AML-193 (cell line): ENCODE measurements at regions not wholly inside any gene's neighbourhood (a gene's known extent, or its start where the extent isn't known, plus 50 kb on each side); places are given as distances from the start of the nearest gene placed in this dataset.

ENCODE experiments used
- DNase-seq, 2 experiments: peaks; one replicate each; lab custom pipeline; 2025; lab: John Stamatoyannopoulos, UW

GRCh38 chr10:121179006-121179405, 327.8 kb downstream of the WDR11 start:
- DNase-seq: no peak

- no peak for DNase-seq
Observed at GRCh38 chr10:121182219-121182618, 331.1 kb downstream of the WDR11 start.

- no peak for DNase-seq
Observed at GRCh38 chr10:121183236-121183635, 332.1 kb downstream of the WDR11 start.

GRCh38 chr10:121183707-121184106, 332.5 kb downstream of the WDR11 start:
- DNase-seq: no peak

DNA sequence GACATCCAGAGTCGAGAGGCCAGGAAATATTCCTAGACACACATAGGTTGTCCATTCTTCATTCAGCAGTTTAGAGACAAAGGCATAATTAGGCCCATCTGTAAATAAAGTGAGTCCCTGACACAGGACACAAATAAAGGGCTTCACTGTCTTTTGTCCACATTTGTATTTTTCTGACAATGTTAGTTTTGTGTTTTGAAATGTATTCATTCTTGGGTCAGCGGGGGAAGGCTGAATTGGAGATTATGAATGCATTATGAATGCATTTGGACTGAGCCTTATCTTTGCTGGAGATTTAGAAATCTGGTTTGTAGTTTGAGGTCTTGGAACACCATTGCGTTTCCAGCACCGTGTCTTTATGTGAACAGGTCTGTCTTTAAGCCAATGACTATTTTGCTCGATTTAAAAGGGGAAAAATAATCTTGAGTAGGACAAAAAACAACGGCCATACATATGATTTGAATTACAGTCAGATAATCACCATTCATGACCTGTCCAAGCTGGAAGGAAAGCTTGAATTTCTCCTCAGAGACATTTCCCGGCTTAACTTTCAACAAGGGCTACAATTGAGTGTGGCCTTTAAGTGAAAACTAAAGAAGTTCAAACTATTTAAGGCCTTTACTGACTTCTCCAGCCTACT, 334.8 kb downstream of the WDR11 start:
- DNase-seq: no peak

DNA sequence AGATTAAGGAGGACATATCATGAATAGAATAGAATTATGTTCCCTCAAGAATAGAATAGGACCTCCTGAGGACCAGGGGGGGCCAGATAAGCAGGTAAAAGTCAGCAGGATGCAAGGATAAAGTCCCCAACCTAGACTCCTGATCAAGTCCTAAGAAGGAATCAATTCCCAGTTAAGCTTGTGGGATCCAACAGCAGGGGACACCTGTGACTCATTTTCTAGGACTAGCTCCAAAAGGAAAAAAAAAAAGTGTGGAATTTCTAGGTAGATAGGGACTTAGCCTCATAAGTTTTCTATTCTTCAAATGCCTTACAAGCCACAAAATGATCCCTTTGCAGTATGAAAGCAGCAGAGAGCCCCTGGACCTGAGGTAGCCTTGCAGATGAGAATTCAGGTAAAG, 336.2 kb downstream of the WDR11 start:
- DNase-seq: no peak

GRCh38 chr10:121188005-121188404, 336.8 kb downstream of the WDR11 start:
- no peak for DNase-seq

DNA sequence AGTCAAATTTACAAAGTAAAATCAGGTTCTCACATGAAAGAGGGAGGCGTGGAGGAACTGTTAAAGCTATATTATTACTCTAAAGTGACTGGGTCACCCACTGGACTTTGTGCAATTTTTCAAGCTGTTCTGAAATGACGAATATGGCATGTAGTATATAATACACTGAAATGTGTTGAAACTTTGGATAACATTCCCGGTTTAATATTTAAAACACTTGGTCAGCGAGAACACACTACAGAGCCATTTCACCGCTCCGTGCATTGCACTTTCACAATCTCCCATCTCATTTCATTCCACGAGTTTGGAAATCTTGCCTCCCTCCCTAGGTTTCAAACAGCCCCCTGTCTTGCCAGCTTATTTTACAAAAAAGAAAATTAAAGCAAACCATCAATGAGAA, 337.9 kb downstream of the WDR11 start:
- no peak for DNase-seq

GRCh38 chr10:121194696-121195523, 343.7 kb downstream of the WDR11 start:
- DNase-seq: no peak

DNA sequence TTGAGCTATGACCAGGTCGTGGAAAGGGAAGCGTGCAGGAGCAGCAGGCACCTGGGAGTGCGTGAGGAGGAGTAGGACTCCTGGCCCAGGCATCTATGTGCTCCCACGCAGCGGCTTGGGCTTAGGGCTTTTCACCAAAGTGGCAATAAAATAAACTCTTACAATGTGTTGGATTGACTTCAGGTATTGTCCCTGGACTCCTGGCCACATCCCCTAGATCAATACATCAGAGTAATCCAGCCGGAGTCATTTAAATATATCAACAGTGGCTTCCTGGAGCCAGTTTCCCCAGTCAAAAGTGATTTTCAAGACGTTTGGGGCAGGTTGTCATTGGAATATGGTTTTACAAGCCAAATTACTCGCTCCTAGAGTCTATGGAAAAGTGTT, 344.4 kb downstream of the WDR11 start:
- DNase-seq: no peak

DNA sequence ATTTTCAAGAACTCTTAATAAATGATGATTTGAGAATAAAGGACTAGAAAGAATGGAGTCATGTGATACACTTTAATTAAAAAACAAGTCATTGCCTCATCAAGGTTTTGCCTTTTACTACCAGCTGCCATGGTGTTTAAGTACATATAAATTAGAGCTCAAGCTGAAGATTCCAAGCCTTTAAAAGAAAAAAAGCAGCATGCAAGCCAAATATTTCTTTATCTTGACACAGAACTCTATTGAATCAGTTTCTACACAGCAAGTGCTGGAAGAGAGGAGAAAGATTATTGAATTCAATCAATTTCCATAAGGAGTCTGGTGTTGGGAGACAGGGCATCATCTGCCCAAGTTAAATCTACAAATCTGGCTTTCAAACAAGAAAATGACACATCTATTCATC, 347.9 kb downstream of the WDR11 start:
- DNase-seq: no peak

DNA sequence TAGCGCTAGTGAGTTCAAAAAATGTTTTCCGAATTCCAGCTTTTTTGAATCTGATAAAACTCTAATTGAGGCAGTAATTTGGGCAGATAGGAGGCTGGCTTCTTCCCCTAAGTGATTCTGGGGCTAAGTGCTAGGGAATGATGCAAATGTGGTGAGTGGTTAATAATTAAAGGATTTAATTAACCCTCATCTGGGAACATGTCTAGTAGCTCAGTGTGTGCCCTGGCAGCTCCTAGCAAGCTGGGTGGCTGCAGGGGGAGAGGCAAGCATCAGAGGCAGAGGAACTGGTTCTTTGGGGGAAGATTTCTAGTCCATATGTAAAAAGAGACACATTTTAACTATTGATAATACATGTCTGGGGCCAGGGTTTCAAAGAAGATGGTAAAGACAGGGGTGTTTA, 354.5 kb downstream of the WDR11 start:
- DNase-seq: no peak

DNA sequence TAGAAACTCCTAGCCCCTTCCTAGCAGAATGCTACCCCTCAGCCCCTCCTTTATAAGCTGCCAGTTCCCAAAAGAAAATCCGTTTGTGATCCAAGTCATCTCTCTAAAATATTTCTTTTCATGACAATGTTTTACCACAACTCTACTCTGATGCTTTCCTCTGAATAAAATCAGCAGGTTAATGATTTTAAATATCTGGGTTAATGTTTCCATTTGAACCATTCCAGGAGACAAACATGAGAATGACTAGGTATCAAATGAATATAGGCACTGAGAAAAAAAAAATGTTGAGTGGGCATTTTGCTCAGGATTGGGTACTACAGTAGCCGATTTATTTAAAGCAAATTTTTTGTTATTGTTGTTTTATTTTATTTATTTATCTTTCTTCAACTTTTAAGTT, 360.3 kb downstream of the WDR11 start:
- DNase-seq: no peak

GRCh38 chr10:121213437-121213836, 362.3 kb downstream of the WDR11 start:
- no peak for DNase-seq

DNA sequence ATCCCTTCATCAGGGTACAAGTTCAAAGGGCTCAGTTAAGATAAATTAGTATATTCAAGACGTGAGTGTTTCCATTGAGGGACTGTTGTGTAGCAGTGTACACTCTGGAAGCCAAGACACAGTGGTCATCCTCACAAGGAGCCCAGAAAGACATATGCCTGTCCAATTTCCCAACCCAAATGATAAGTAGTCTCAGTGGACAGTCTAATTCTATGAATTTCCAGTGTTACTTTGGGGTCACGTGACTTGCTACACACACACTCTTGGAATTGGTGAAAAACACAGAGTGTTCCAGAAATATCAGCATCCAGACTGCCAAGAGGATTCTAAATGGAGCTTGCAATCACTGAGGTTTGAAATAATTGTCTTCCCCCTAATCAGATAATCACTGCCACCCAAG, 365.1 kb downstream of the WDR11 start:
- DNase-seq: no peak

DNA sequence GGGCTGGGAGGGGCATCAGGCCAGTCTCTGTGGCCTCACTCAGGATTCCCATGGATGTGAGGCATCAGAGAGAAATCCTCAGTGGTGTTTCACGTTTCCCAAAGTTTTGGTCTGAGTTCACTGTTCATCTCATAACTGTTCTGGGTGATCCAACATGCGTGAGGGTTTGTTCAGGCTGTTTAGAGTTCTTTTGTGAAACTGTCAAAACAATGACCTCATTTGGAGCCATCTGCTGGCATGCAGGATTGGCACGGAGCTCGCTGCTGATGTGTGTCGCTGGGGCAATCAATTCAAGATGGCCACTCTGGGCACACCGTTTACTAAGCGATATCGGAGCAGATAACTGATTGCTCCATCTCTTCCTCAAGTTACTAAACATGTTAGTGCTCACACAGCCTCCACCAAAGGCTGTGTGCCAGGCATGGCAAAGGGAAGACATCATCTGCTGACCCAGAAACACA, 365.6 kb downstream of the WDR11 start:
- no peak for DNase-seq

GRCh38 chr10:121217331-121217730, 366.2 kb downstream of the WDR11 start:
- DNase-seq: no peak

DNA sequence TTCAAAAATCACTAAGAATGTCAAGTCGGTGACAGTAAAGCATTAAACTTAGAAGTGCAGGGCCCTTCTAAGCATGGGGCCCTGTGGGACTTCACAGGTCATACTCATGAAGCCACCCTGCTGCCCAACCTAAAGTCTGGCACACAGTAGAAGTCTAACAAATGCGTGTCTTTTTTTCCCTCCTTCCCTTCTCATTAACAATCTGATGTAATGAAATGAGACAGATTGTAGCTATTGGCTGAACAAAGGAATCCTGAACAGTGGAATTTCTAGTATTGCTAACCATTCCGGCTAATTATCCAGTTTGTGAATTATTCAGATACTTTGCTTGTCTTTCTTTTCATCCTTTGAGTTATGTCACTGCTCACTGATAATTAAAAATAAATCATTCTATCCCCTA, 369.9 kb downstream of the WDR11 start:
- no peak for DNase-seq

GRCh38 chr10:121221991-121222390, 370.8 kb downstream of the WDR11 start:
- DNase-seq: no peak

- DNase-seq: no peak
Observed at GRCh38 chr10:121222842-121223241, 371.7 kb downstream of the WDR11 start.

DNA sequence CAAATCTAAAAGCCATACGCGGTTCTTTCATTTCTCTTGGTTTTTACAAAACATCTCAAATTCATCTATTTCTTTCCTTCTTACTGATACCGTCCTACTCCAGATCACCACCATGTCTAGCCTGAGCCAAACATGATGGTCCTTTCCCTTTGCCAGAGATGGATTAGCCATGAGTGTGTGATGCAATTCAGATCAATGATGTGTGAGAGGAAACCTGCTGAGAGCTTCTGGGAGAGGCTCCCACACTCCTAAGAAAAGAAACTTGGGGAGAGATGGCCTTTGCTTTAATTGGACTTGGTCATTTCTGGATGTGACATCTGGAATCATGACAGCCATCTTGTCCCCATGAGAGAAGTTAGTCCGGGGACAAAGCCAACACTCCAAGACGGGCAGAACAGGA, 367.2 kb downstream of the FGFR2 start:
- DNase-seq: no peak

DNA sequence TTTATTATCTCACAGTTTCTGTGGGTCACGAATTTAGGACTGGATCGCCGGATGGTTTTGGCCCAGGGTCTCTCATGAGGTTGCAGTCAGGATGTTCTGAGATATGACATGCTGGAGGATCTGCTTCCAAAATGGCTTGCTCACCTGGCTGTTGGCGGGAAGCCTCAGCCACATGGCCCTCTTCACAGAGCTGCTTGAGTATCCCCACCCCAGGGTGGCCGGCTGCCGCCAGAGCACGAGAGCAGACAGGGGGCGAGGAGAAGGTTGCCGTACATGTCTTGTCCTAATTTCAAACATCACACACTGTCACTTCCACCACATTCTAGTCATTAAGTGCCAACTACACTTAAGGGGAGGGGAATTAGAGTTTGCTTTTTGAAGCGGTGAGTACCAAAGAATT, 365.8 kb downstream of the FGFR2 start:
- DNase-seq: no peak

DNA sequence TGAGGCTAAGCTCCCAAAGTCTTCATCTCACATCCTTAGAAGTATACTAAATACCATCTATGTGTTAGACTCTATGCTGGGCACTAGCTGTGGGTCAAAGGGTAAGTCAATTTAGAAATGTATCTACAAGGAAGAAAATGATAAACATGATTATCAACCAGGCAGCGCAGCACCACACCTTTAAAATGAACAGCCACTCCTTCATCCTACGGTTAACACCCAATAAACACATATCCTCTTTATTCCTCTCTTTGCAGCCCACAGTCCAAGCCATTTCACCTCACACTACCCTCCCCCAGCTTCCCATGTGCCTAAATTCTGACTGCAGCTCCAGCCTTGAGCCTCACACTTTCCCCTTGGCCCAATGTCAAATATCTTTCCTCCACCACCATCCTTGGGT, 362.6 kb downstream of the FGFR2 start:
- DNase-seq: no peak

- no peak for DNase-seq
Observed at GRCh38 chr10:121236621-121237020, 361.6 kb downstream of the FGFR2 start.
